ENCODE measurements at regions not wholly inside any gene's neighbourhood (a gene's known extent, or its start where the extent isn't known, plus 50 kb on each side); places are given as distances from the start of the nearest gene placed in this dataset.

GRCh38 chr11:27592098-27592780, 85.7 kb upstream of the LIN7C start:
- no peak overlapping the region for H3K4me3 ChIP-seq (ENCODE audit: low read depth, low read length)
- no peak for TF ChIP-seq CTCF (IDR thresholded peaks at IDR 0.05; ENCODE audit: insufficient read depth, low read depth, low read length)
- no peak for DNase-seq (ENCODE audit: low read depth)

GRCh38 chr11:27582621-27583020, 76.1 kb upstream of the LIN7C start:
- no peak overlapping the region for H3K4me3 ChIP-seq (ENCODE audit: low read depth, low read length)
- peak; percentile 35 for DNase-seq (ENCODE audit: low read depth)
- no peak for TF ChIP-seq CTCF (IDR thresholded peaks at IDR 0.05; ENCODE audit: insufficient read depth, low read depth, low read length)

- no peak for DNase-seq (ENCODE audit: low read depth)
- H3K4me3 ChIP-seq (ENCODE audit: low read depth, low read length), result no peak overlapping the region
- no peak for TF ChIP-seq CTCF (IDR thresholded peaks at IDR 0.05; ENCODE audit: insufficient read depth, low read depth, low read length)
Measured at GRCh38 chr11:27574342-27574741, 67.8 kb upstream of the LIN7C start.

- DNase-seq (ENCODE audit: low read depth), result no peak
- no peak overlapping the region for H3K4me3 ChIP-seq (ENCODE audit: low read depth, low read length)
- TF ChIP-seq CTCF (IDR thresholded peaks at IDR 0.05; ENCODE audit: insufficient read depth, low read depth, low read length), result no peak
Measured at GRCh38 chr11:27573024-27573423, 66.5 kb upstream of the LIN7C start.

GRCh38 chr11:27571154-27571810, 64.7 kb upstream of the LIN7C start:
- no peak for TF ChIP-seq CTCF (IDR thresholded peaks at IDR 0.05; ENCODE audit: insufficient read depth, low read depth, low read length)
- DNase-seq (ENCODE audit: low read depth), result peak; percentile 94

GRCh38 chr11:27570542-27570941, 64.0 kb upstream of the LIN7C start:
- no peak overlapping the region for H3K4me3 ChIP-seq (ENCODE audit: low read depth, low read length)
- TF ChIP-seq CTCF (IDR thresholded peaks at IDR 0.05; ENCODE audit: insufficient read depth, low read depth, low read length), result no peak
- DNase-seq (ENCODE audit: low read depth), result no peak

More at GRCh38 chr11:27571154-27571810, 64.7 kb upstream of the LIN7C start:
- H3K4me3 ChIP-seq (ENCODE audit: low read depth, low read length), result no peak overlapping the region

Data from fibroblast of villous mesenchyme (primary cell).